K562 (cell line): ENCODE measurements at regions not wholly inside any gene's neighbourhood (a gene's known extent, or its start where the extent isn't known, plus 50 kb on each side); places are given as distances from the start of the nearest gene placed in this dataset.

Experiments used
- CBX8 ChIP-seq: fragments of 200-600 bp; sonication (generic); IDR thresholded peaks from 2 replicates; pipeline ENCODE4 v1.6.1; 2012; ENCODE audit warnings: borderline replicate concordance, mixed run types, low read depth, mild to moderate bottlenecking, moderate library complexity, mixed read lengths, low read length, control low read depth, inconsistent platforms; ENCODE audit not compliant: poor library complexity, severe bottlenecking; ENCODE audit errors: extremely low read depth
- ESRRA ChIP-seq: fragments of 450-650 bp; IDR thresholded peaks from 2 replicates; pipeline ENCODE4 v1.6.1; 2014; ENCODE audit warnings: low read depth, mild to moderate bottlenecking, moderate library complexity, borderline replicate concordance
- EZH2 ChIP-seq: IDR thresholded peaks from 2 replicates; pipeline ENCODE4 v1.6.1; 2012; ENCODE audit warnings: low read depth, mild to moderate bottlenecking, inconsistent platforms, low read length, borderline replicate concordance
- HDAC2 ChIP-seq: fragments of 450-650 bp; IDR thresholded peaks from 2 replicates; pipeline ENCODE4 v1.6.1; 2016; ENCODE audit warnings: mild to moderate bottlenecking
- MTF1 ChIP-seq: fragments of 250-450 bp; sonication (Bioruptor Pico); IDR thresholded peaks from 2 replicates; pipeline ENCODE4 v1.9.0; 2021; ENCODE audit warnings: moderate library complexity, mild to moderate bottlenecking, inconsistent platforms, borderline replicate concordance
- NEUROD1 ChIP-seq: fragments of 150-350 bp; IDR thresholded peaks from 2 replicates; pipeline ENCODE4 v1.6.1; 2014; ENCODE audit warnings: borderline replicate concordance, low read length, low read depth; ENCODE audit not compliant: partially characterized antibody
- NFXL1 ChIP-seq: fragments of 450-650 bp; formaldehyde crosslinking; IDR thresholded peaks from 2 replicates; pipeline ENCODE4 v1.4.0; 2021; ENCODE audit warnings: mild to moderate bottlenecking
- SPI1 ChIP-seq: IDR thresholded peaks from 2 replicates; pipeline ENCODE4 v1.6.1; 2011; ENCODE audit warnings: low read depth, low read length, control low read depth, borderline replicate concordance
- TAF1 ChIP-seq: IDR thresholded peaks from 2 replicates; pipeline ENCODE4 v1.6.1; 2011; ENCODE audit warnings: mild to moderate bottlenecking, low read length, moderate library complexity; ENCODE audit not compliant: insufficient read depth, control insufficient read depth, severe bottlenecking; ENCODE audit errors: extremely low read depth
- ZNF232 ChIP-seq: sonication (generic); formaldehyde crosslinking; IDR thresholded peaks from 2 replicates; pipeline ENCODE4 v1.8.0; 2022; ENCODE audit warnings: mild to moderate bottlenecking, missing genetic modification reagents
- ZNF589 ChIP-seq: fragments of 200-800 bp; sonication (Bioruptor generic); IDR thresholded peaks from 2 replicates; pipeline ENCODE4 v1.6.1; 2016; ENCODE audit warnings: low read depth, missing genetic modification characterization, missing compliant biosample characterization
- TF ChIP-seq, protein P1 (sequence below), 2 experiments: fragments of 450-650 bp; formaldehyde crosslinking in 1 of 2; IDR thresholded peaks; 2 replicates each; pipeline versions ENCODE4 v1.4.0 to v1.6.1; 2014 to 2020; ENCODE audit warnings: mild to moderate bottlenecking in 2 of 2, borderline replicate concordance in 1 of 2, low read depth in 1 of 2
- TF ChIP-seq, protein P2 (sequence below): fragments of 450-650 bp; IDR thresholded peaks from 2 replicates; pipeline ENCODE4 v1.6.1; 2018; ENCODE audit not compliant: partially characterized antibody
- TF ChIP-seq, protein P3 (sequence below), 3 experiments: IDR thresholded peaks in 2 of 3; conservative IDR thresholded peaks in 1 of 3; 2 replicates each; pipeline ENCODE4 v1.5.1; 2011 to 2012; ENCODE audit warnings: low read length in 3 of 3, mild to moderate bottlenecking in 3 of 3, control low read depth in 2 of 3, improper control_type of control experiment in 1 of 3, inconsistent platforms in 1 of 3, low read depth in 1 of 3, mixed read lengths in 1 of 3, moderate library complexity in 1 of 3; ENCODE audit not compliant: insufficient read depth in 2 of 3

DNA sequence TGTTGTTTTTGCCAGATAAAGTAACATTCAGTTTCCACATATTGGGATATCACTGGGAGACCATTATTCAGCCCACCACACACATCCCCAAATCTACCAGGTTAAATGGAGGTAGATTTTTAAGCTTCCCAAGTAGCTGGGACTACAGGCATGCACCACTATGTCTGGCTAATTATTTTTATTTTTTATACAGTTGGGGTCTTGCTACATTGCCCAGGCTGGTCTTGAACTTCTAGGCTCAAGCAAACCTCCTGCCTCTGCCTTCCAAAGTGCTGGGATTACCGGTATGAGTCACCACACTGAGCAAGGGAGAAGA lies 96.6 kb upstream of the CHD2 start:
- TF ChIP-seq EZH2 (no peak), SPI1 (no peak), TAF1 (no peak), MTF1 (CRISPR knock-in tag) (no peak), CBX8 (no peak), ZNF589 (no peak), HDAC2 (no peak; the same call in none of the 2 replicates), NEUROD1 (no peak), ZNF232 (no peak), ESRRA (no peak), NFXL1 (CRISPR knock-in tag) (no peak)
- TF ChIP-seq, protein P1, sequence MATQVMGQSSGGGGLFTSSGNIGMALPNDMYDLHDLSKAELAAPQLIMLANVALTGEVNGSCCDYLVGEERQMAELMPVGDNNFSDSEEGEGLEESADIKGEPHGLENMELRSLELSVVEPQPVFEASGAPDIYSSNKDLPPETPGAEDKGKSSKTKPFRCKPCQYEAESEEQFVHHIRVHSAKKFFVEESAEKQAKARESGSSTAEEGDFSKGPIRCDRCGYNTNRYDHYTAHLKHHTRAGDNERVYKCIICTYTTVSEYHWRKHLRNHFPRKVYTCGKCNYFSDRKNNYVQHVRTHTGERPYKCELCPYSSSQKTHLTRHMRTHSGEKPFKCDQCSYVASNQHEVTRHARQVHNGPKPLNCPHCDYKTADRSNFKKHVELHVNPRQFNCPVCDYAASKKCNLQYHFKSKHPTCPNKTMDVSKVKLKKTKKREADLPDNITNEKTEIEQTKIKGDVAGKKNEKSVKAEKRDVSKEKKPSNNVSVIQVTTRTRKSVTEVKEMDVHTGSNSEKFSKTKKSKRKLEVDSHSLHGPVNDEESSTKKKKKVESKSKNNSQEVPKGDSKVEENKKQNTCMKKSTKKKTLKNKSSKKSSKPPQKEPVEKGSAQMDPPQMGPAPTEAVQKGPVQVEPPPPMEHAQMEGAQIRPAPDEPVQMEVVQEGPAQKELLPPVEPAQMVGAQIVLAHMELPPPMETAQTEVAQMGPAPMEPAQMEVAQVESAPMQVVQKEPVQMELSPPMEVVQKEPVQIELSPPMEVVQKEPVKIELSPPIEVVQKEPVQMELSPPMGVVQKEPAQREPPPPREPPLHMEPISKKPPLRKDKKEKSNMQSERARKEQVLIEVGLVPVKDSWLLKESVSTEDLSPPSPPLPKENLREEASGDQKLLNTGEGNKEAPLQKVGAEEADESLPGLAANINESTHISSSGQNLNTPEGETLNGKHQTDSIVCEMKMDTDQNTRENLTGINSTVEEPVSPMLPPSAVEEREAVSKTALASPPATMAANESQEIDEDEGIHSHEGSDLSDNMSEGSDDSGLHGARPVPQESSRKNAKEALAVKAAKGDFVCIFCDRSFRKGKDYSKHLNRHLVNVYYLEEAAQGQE (IDR thresholded peaks at IDR 0.05; ENCODE audit: borderline replicate concordance) = no peak
- TF ChIP-seq, protein P1 (CRISPR knock-in tag; IDR thresholded peaks at IDR 0.05; ENCODE audit: low read depth) = no peak
- TF ChIP-seq, protein P2, sequence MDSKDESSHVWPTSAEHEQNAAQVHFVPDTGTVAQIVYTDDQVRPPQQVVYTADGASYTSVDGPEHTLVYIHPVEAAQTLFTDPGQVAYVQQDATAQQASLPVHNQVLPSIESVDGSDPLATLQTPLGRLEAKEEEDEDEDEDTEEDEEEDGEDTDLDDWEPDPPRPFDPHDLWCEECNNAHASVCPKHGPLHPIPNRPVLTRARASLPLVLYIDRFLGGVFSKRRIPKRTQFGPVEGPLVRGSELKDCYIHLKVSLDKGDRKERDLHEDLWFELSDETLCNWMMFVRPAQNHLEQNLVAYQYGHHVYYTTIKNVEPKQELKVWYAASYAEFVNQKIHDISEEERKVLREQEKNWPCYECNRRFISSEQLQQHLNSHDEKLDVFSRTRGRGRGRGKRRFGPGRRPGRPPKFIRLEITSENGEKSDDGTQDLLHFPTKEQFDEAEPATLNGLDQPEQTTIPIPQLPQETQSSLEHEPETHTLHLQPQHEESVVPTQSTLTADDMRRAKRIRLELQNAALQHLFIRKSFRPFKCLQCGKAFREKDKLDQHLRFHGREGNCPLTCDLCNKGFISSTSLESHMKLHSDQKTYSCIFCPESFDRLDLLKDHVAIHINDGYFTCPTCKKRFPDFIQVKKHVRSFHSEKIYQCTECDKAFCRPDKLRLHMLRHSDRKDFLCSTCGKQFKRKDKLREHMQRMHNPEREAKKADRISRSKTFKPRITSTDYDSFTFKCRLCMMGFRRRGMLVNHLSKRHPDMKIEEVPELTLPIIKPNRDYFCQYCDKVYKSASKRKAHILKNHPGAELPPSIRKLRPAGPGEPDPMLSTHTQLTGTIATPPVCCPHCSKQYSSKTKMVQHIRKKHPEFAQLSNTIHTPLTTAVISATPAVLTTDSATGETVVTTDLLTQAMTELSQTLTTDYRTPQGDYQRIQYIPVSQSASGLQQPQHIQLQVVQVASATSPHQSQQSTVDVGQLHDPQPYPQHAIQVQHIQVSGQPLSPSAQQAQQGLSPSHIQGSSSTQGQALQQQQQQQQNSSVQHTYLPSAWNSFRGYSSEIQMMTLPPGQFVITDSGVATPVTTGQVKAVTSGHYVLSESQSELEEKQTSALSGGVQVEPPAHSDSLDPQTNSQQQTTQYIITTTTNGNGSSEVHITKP = no peak
- TF ChIP-seq, protein P3, sequence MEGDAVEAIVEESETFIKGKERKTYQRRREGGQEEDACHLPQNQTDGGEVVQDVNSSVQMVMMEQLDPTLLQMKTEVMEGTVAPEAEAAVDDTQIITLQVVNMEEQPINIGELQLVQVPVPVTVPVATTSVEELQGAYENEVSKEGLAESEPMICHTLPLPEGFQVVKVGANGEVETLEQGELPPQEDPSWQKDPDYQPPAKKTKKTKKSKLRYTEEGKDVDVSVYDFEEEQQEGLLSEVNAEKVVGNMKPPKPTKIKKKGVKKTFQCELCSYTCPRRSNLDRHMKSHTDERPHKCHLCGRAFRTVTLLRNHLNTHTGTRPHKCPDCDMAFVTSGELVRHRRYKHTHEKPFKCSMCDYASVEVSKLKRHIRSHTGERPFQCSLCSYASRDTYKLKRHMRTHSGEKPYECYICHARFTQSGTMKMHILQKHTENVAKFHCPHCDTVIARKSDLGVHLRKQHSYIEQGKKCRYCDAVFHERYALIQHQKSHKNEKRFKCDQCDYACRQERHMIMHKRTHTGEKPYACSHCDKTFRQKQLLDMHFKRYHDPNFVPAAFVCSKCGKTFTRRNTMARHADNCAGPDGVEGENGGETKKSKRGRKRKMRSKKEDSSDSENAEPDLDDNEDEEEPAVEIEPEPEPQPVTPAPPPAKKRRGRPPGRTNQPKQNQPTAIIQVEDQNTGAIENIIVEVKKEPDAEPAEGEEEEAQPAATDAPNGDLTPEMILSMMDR (IDR thresholded peaks at IDR 0.05 in 2 of 3, conservative IDR thresholded peaks at IDR 0.05 in 1 of 3; ENCODE audit: insufficient read depth in 2 of 3, low read depth in 1 of 3, low read length in 3 of 3) = no peak
